A673 (cell line): ENCODE measurements at regions not wholly inside any gene's neighbourhood (a gene's known extent, or its start where the extent isn't known, plus 50 kb on each side); places are given as distances from the start of the nearest gene placed in this dataset.

Experiments
- BruUV-seq: library from RNA; stranded (reverse); fragments of 400-500 nt; replicated peaks from 2 replicates; lab custom pipeline; 2021; lab: Mats Ljungman, UMichigan
- CTCF ChIA-PET: fragments of 300-600 bp; sonication (Branson Sonifier 250); formaldehyde crosslinking; loops from one replicate; lab custom pipeline; 2022; ENCODE audit warnings: antibody characterized with exemption; lab: Charles Lee
- POLR2A ChIA-PET: fragments of 300-600 bp; sonication (Branson Sonifier 250); formaldehyde crosslinking; loops from one replicate; lab custom pipeline; 2022; ENCODE audit warnings: antibody characterized with exemption; ENCODE audit not compliant: low non-redundant PET; lab: Charles Lee
- DNase-seq: peaks from one replicate; pipeline ENCODE4 v3.0.0-alpha.2; 2015; ENCODE audit warnings: low spot score
- H3K27ac ChIP-seq: fragments of 200-600 bp; sonication (generic); 2 replicates; pipeline ENCODE4 v1.5.1; 2016; ENCODE audit warnings: mixed run types, low read depth, mild to moderate bottlenecking, mixed read lengths, antibody characterized with exemption, low read length; ENCODE audit not compliant: poor library complexity, severe bottlenecking
- H3K27me3 ChIP-seq: fragments of 200-600 bp; sonication (generic); replicated peaks from 2 replicates; pipeline ENCODE4 v1.6.1; 2017; ENCODE audit warnings: mixed run types, low read depth, mild to moderate bottlenecking, mixed read lengths, antibody characterized with exemption, low read length; ENCODE audit not compliant: insufficient read depth, poor library complexity
- H3K36me3 ChIP-seq: fragments of 200-600 bp; sonication (generic); 2 replicates; pipeline ENCODE4 v1.6.1; 2016; ENCODE audit warnings: mixed run types, mild to moderate bottlenecking, mixed read lengths, antibody characterized with exemption, low read length; ENCODE audit not compliant: insufficient read depth, poor library complexity, severe bottlenecking
- H3K4me1 ChIP-seq: fragments of 200-600 bp; sonication (generic); 2 replicates; pipeline ENCODE4 v1.6.1; 2017; ENCODE audit warnings: mixed run types, mild to moderate bottlenecking, mixed read lengths, antibody characterized with exemption, low read length; ENCODE audit not compliant: insufficient read depth, poor library complexity, severe bottlenecking
- H3K4me3 ChIP-seq: fragments of 200-600 bp; sonication (generic); 2 replicates; pipeline ENCODE4 v1.5.1; 2016; ENCODE audit warnings: low read depth, mixed run types, mild to moderate bottlenecking, mixed read lengths, low read length; ENCODE audit not compliant: poor library complexity, severe bottlenecking
- H3K9me3 ChIP-seq: fragments of 200-600 bp; sonication (generic); 2 replicates; pipeline ENCODE4 v1.6.1; 2016; ENCODE audit warnings: mixed run types, low read depth, mild to moderate bottlenecking, mixed read lengths, antibody characterized with exemption, low read length; ENCODE audit not compliant: poor library complexity, severe bottlenecking
- EZH2 ChIP-seq: fragments of 200-600 bp; sonication (generic); IDR thresholded peaks from 2 replicates; pipeline ENCODE4 v1.6.1; 2017; ENCODE audit warnings: borderline replicate concordance, low read depth, mild to moderate bottlenecking, mixed read lengths, antibody characterized with exemption, low read length; ENCODE audit not compliant: poor library complexity, severe bottlenecking
- intact Hi-C: fragments of 100-400 bp; cut with micrococcal nuclease; formaldehyde crosslinking; loops from one replicate; pipeline ENCODE4 v1.10.0; 2022; ENCODE audit not compliant: unreplicated experiment
- TF ChIP-seq, protein P1 (sequence below): fragments of 300-800, 200-600 bp; sonication (generic); conservative IDR thresholded peaks from 2 replicates; pipeline ENCODE4 v1.5.1; 2017; ENCODE audit warnings: low read depth, mild to moderate bottlenecking, antibody characterized with exemption, low read length, moderate library complexity, mixed read lengths

DNA sequence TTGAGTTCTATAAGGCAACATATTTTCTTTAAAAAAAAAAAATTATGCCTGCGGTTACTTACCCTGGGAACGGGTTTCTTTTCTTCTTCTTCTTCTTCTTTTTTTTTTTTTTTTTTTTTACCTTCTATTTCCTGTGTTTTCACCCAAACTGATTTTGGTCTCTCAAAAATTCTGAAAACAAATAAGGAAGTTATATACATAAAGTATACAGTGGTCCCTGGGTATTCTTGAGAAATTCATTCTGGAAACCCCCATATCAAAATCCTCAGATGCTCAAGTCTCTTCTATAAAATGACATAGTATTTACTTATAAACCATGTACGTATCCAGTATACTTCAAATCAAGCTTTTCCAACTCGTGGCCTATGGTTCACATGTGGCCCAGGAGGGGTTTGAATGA, 326.7 kb downstream of the MAT2B start:
- Histone ChIP-seq H3K27ac (no peak overlapping the region), H3K9me3 (no peaks in the 10 kb centered on the region), H3K4me1 (no peaks in the 10 kb centered on the region), H3K4me3 (no peak overlapping the region), H3K36me3 (no peaks in the 10 kb centered on the region), H3K27me3 (peaks cover 19% of the 10 kb centered on the region)
- BruUV-seq: no TSS peak
- CTCF ChIA-PET: no interaction called here
- DNase-seq: no peak
- POLR2A ChIA-PET: no interaction called here
- TF ChIP-seq EZH2: no peak
- TF ChIP-seq, protein P1, sequence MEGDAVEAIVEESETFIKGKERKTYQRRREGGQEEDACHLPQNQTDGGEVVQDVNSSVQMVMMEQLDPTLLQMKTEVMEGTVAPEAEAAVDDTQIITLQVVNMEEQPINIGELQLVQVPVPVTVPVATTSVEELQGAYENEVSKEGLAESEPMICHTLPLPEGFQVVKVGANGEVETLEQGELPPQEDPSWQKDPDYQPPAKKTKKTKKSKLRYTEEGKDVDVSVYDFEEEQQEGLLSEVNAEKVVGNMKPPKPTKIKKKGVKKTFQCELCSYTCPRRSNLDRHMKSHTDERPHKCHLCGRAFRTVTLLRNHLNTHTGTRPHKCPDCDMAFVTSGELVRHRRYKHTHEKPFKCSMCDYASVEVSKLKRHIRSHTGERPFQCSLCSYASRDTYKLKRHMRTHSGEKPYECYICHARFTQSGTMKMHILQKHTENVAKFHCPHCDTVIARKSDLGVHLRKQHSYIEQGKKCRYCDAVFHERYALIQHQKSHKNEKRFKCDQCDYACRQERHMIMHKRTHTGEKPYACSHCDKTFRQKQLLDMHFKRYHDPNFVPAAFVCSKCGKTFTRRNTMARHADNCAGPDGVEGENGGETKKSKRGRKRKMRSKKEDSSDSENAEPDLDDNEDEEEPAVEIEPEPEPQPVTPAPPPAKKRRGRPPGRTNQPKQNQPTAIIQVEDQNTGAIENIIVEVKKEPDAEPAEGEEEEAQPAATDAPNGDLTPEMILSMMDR: no peak
- intact Hi-C loops: no loop called here

DNA sequence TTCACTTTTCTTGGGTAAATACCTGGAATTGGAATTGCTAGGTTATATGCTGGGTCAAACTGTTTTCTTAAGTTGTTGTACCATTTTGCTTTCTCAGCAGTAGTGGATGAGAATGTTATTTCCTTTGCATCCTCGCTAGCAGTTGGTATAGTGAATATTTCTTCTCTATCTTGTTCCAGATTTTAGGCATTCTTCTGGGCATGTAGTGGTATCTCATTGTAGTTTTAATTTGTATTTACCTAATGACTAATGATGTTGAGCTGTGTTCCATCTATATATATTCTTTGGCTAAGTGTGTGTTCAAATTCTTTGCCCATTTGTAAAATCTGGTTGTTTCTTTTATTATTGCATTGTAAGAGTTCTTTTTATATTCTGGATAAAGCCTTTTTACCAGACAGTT, 333.3 kb downstream of the MAT2B start:
- H3K27ac ChIP-seq: no peak overlapping the region
- intact Hi-C loops: no loop called here
- H3K4me1 ChIP-seq: no peaks in the 10 kb centered on the region
- DNase-seq: no peak
- no peaks in the 10 kb centered on the region for H3K9me3 ChIP-seq
- BruUV-seq: no TSS peak
- ChIA-PET POLR2A (no interaction called here), CTCF (no interaction called here)
- no peak overlapping the region for H3K4me3 ChIP-seq
- TF ChIP-seq, protein P1: no peak
- no peak for TF ChIP-seq EZH2
- no peaks in the 10 kb centered on the region for H3K36me3 ChIP-seq
- H3K27me3 ChIP-seq: peaks cover 19% of the 10 kb centered on the region

DNA sequence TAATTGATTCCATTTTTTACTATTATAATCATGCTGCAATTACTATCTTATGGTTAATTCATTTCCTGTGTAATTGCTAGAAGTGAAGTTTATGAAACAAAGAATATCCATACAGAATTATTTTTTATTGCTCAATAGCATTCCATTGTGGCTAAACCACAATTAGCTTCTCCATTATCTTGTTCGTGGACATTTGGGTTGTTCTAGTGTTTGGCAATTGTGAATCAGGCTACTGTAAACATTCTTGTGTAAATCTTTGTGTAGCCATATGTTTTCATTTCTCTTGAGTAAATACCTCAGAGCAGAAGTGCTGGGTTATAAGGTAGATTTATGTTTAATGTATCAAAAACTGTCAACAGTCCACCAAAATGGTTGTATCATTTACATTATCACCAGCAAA, 341.1 kb downstream of the MAT2B start:
- TF ChIP-seq, protein P1: no peak
- TF ChIP-seq EZH2: no peak
- no peaks in the 10 kb centered on the region for H3K4me1 ChIP-seq
- no TSS peak for BruUV-seq
- no peak for DNase-seq
- no peak overlapping the region for H3K27ac ChIP-seq
- ChIA-PET CTCF (no interaction called here), POLR2A (no interaction called here)
- H3K4me3 ChIP-seq: no peak overlapping the region
- intact Hi-C loops: no loop called here
- H3K9me3 ChIP-seq: no peaks in the 10 kb centered on the region
- no peaks in the 10 kb centered on the region for H3K36me3 ChIP-seq
- no peaks in the 10 kb centered on the region for H3K27me3 ChIP-seq
